ENCODE measurements at regions not wholly inside any gene's neighbourhood (a gene's known extent, or its start where the extent isn't known, plus 50 kb on each side); places are given as distances from the start of the nearest gene placed in this dataset.

- TF ChIP-seq ZNF425 (CRISPR knock-in tag; conservative IDR thresholded peaks at IDR 0.05), result no peak
These were observed 483.2 kb upstream of the SGO1 start (continued) for GRCh38 chr3:20669184-20669583.

- DNase-seq (ENCODE audit: low spot score) (peak; percentile 53), ATAC-seq (peak; percentile 100)
- H3K4me3 Mint-ChIP-seq, result no peak overlapping the region
- no peaks in the 10 kb centered on the region; the same call in 1 of the 2 replicates for H3K4me1 Mint-ChIP-seq
- no peaks in the 10 kb centered on the region for H3K36me3 Mint-ChIP-seq
- TF ChIP-seq CTCF (IDR thresholded peaks at IDR 0.05), result no peak
- H3K27me3 Mint-ChIP-seq (ENCODE audit: low read depth), result no peaks in the 10 kb centered on the region
- H3K9me3 Mint-ChIP-seq, result peaks cover 7% of the 10 kb centered on the region
- ChIA-PET CTCF (interaction anchor here (0.9 to 1.6 kb wide), 2 partner anchors 146 to 156 kb away, joined by 3 to 5 read pairs; no protein-coding TSS in a partner anchor), POLR2A (no interaction called here)
- H3K27ac Mint-ChIP-seq, result no peak overlapping the region
These were observed 482.4 kb upstream of the SGO1 start for GRCh38 chr3:20668411-20668810.

- H3K36me3 Mint-ChIP-seq, result no peaks in the 10 kb centered on the region
These were observed 480.1 kb upstream of the SGO1 start for GRCh38 chr3:20666091-20666490.

GRCh38 chr3:20658491-20658890 is 472.5 kb upstream of the SGO1 start:
- Mint-ChIP-seq H3K27me3 (ENCODE audit: low read depth) (no peaks in the 10 kb centered on the region), H3K4me3 (no peak overlapping the region), H3K4me1 (no peaks in the 10 kb centered on the region; the same call in 1 of the 2 replicates), H3K9me3 (no peaks in the 10 kb centered on the region), H3K27ac (0 out of 2 replicates have a peak overlapping the region, but pooled peaks have one; percentile 19), H3K36me3 (no peaks in the 10 kb centered on the region)
- TF ChIP-seq ZNF317 (CRISPR knock-in tag; IDR thresholded peaks at IDR 0.05; ENCODE audit: borderline replicate concordance, low read depth) (no peak), ZNF423 (CRISPR knock-in tag; IDR thresholded peaks at IDR 0.05) (no peak), CREB1 (CRISPR knock-in tag; IDR thresholded peaks at IDR 0.05) (no peak), FOXP1 (CRISPR knock-in tag; IDR thresholded peaks at IDR 0.05; ENCODE audit: borderline replicate concordance) (no peak), E2F1 (CRISPR knock-in tag; IDR thresholded peaks at IDR 0.05) (no peak)
- ChIA-PET POLR2A (no interaction called here), CTCF (no interaction called here)
- ATAC-seq, result no peak
- no peak for DNase-seq (ENCODE audit: low spot score)

More at GRCh38 chr3:20666091-20666490, 480.1 kb upstream of the SGO1 start:
- TF ChIP-seq ZBTB43 (CRISPR knock-in tag; IDR thresholded peaks at IDR 0.05), result no peak
- Mint-ChIP-seq H3K27me3 (ENCODE audit: low read depth) (no peaks in the 10 kb centered on the region), H3K9me3 (no peaks in the 10 kb centered on the region), H3K4me3 (no peak overlapping the region), H3K4me1 (no peaks in the 10 kb centered on the region; the same call in 1 of the 2 replicates), H3K27ac (no peak overlapping the region)
- DNase-seq (ENCODE audit: low spot score), result no peak
- ATAC-seq, result no peak
- ChIA-PET CTCF (no interaction called here), POLR2A (no interaction called here)

GRCh38 chr3:20657560-20657959 is 471.6 kb upstream of the SGO1 start:
- no peak overlapping the region for H3K27ac Mint-ChIP-seq

More at GRCh38 chr3:20657560-20657959, 471.6 kb upstream of the SGO1 start:
- Mint-ChIP-seq H3K27me3 (ENCODE audit: low read depth) (no peaks in the 10 kb centered on the region), H3K4me3 (no peak overlapping the region), H3K4me1 (no peaks in the 10 kb centered on the region; the same call in 1 of the 2 replicates), H3K9me3 (no peaks in the 10 kb centered on the region), H3K36me3 (no peaks in the 10 kb centered on the region)
- no peak for TF ChIP-seq JUN (CRISPR knock-in tag; IDR thresholded peaks at IDR 0.05)
- POLR2A ChIA-PET, result no interaction called here
- ATAC-seq, result no peak
- DNase-seq (ENCODE audit: low spot score), result no peak
- CTCF ChIA-PET, result interaction anchor here (0.6 kb wide), 1 partner anchor 536 kb away, joined by 3 read pairs; no protein-coding TSS in a partner anchor
